Stimulated activated CD8-positive, alpha-beta memory T cell treated with anti-CD3 and anti-CD28 coated beads, Interleukin-4, amount 100 ng/mL, for 4 hours (primary cell): ENCODE measurements at regions not wholly inside any gene's neighbourhood (a gene's known extent, or its start where the extent isn't known, plus 50 kb on each side); places are given as distances from the start of the nearest gene placed in this dataset.

Experiments used
- DNase-seq, 2 donors: peaks; one replicate each; pipeline ENCODE4 v3.0.0-alpha.2; 2020; ENCODE audit warnings: low read depth in 2 of 2, low spot score in 1 of 2

GRCh38 chr2:41827354-41827971 lies 220.4 kb upstream of the PKDCC start:
- no peak for DNase-seq

GRCh38 chr2:41828052-41828643 lies 219.7 kb upstream of the PKDCC start:
- no peak for DNase-seq

DNA sequence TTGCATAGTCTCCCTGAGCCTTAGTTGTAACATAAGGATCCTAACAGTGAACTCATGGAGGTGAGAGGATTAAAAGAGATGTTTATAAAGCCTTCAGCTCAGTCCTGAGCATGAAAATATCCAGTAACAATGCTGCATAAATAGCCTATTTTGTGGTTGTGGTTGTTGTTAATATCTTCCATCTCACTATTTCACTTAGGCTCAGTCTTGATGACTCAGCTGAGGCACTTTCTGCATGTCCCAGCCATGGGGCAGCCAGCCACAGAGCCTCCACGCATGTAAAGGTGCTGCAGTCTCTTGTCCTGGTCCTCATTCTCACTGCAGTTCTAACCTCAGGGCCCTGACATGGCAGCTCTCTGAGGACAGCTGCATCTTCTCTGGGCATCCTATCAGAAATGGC lies 218.8 kb upstream of the PKDCC start:
- DNase-seq: no peak

DNA sequence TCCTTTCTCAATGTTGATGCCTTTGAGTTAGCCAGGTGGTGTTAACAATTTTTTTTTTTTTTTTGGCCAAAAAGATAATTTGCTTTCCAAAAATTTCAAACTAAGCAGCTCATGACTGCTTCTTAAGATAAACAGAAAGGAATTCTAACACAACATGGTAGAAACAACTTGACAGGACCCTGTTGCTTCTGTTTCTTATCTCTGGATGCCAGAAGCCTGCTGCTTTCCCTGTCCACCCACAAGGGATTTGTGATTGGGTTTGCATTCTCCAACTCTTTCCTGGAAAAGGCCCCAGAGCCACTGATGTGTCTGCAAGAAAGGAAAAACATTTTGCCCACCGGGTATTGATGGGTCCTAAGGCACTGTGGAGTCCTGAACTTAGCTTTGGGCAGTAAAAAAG lies 217.2 kb upstream of the PKDCC start:
- no peak for DNase-seq

GRCh38 chr2:41832218-41832617 lies 215.6 kb upstream of the PKDCC start:
- no peak for DNase-seq

DNA sequence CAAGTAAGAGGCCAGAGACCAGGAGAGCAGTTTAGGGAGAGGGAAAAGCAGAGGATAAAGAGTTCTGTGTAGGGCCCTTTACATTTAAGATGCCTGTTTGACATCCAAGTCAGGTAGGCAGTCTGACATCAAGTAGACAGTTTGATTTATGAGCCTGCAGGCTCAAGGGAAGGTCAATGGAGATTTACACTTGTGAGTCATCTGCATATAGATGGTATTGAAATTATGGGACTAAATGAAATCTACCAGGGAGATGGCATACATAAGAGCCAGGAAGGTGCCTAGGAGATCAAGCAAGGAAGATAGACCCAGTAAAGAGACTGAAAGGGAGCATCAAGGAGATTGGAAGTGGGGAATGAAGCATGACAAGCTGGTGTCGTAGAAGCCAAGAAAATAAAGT lies 212.4 kb upstream of the PKDCC start:
- no peak for DNase-seq

DNA sequence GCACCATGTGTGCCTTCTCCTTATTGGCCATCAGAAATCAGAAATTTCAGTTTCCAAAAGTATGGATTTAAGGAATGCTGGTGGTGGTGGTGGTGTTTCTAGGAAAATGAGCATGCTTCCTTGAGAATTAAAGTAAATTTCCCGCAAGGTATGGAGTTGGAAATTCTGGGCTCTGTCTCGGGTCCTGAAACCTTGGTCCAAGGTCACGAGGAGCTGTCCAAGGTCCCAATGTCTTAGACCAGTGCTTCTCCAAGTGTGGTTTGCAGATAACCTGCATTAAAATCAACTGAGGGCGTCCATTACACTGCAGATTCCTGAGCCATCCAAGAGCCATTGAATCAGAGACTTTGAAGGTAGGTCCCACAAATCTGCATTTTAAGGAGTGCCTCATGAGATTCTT lies 210.9 kb upstream of the PKDCC start:
- DNase-seq: no peak

GRCh38 chr2:41837610-41838009 lies 210.2 kb upstream of the PKDCC start:
- no peak for DNase-seq

DNA sequence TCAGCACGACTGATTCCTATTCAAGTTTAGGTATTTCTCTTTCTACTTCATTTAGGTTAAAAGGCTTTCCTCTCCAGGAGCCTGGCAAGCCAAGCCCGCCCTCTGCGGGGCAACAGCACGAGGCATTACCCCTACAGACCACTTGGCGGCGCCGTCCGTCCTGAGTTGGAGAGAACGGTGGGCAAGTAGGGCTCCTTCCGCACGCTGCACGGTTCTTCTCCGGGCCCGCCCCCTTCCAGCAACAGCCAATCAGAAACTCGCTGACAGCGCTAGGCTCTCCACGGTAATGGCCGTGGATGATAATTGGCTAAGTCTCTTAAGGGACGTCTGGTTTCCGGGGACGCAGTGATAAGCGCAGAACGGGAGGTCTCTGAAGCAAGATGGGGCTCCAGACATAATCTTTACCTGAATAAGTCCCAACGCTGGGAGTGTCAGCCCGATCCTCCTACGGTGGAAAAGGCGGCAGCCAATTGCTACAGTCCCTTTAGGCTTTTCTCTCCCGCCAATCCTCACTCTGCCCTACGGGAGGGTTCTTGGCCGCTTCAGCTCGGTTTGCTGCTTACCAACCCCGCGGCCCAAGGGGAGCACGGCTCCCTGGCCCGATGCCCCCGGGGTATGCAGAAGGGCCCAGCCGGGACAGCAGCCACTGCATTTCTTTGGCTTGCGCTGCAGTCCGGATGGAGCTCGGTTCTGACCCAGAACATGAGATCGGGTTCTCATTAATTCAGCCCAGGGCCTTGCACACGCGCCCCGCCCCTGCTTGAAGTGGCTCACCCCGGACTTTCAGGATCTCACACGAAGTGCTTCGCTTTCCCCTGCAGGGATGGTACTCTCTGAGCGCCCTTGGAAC lies 206.9 kb upstream of the PKDCC start:
- peak; percentile 91 to 93 for DNase-seq

GRCh38 chr2:41846962-41847361 lies 200.9 kb upstream of the PKDCC start:
- DNase-seq: no peak

- DNase-seq: no peak
These were observed 199.9 kb upstream of the PKDCC start for GRCh38 chr2:41847744-41848441.

GRCh38 chr2:41851554-41851953 lies 196.3 kb upstream of the PKDCC start:
- no peak for DNase-seq

DNA sequence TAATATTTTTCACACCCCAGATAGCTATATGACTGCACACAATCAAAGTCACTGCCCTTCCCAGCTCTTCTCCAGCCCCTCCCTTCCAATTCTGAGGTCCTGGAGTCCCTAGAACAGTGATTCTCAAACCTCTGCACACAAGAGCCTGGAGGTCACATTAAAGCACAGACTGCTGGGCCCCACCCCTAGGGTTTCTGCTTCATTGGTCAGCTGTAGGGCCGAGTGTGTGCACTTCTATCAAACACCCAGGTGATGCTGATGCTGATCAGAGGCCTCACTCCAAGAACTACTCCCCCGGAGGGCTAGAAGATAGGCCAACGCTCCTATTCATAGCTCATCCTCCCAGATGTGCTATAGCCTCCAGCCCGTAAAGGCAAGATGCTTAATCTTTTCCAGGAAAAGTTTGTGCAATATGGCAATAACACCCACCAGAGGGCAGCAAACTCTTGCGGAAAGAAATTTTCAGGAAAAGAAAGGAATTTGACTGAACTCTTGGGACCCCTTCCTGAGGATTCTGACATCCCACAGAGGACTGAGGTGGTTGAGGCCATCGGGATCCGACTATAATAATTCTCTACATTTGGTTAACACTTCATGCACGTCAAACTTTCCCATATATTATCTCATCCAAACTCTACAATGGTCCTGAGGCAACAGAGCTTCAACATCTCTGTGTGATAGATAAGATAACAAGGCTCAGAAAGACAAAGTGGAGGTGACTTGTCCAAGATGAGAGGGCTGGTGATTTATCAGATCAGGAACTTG lies 194.2 kb upstream of the PKDCC start:
- no peak for DNase-seq

DNA sequence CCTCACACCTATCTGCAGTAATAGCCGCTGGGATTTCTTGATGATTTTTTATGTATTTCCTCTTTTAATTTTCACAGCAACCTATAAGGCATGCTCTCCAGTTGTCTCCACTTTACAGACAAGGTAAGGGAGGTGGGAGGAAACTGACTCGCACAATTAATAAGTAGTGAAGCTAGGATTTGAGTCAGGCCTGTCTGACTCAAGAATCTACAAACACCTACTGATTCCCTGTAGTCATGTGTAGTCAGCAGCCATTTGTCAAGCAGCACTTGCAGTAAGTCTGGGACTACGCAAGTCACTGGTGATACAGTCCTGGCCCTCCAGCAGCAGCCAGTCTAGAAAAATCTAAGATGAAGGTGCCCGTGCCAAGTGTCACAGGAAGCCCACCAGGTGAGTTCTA lies 193.6 kb upstream of the PKDCC start:
- no peak for DNase-seq

DNA sequence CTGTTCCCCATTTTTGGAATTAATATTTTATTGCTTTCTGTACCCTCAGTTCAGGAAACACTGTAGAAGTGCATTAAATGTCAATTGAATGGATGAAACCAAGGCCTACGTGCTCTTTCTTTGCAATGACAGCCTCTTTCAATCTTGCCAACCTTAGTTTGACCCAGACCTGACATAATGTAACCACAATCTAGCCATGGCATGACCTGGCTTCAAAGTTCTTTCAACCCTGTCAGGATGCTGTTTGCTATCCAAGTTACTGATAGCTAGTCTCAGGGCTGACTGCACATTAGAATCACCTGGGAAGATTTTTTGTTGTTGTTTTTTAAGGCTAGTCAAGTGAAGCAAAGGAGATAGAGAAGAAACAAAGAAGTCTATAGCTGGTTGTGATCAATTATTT lies 190.9 kb upstream of the PKDCC start:
- DNase-seq: no peak

DNA sequence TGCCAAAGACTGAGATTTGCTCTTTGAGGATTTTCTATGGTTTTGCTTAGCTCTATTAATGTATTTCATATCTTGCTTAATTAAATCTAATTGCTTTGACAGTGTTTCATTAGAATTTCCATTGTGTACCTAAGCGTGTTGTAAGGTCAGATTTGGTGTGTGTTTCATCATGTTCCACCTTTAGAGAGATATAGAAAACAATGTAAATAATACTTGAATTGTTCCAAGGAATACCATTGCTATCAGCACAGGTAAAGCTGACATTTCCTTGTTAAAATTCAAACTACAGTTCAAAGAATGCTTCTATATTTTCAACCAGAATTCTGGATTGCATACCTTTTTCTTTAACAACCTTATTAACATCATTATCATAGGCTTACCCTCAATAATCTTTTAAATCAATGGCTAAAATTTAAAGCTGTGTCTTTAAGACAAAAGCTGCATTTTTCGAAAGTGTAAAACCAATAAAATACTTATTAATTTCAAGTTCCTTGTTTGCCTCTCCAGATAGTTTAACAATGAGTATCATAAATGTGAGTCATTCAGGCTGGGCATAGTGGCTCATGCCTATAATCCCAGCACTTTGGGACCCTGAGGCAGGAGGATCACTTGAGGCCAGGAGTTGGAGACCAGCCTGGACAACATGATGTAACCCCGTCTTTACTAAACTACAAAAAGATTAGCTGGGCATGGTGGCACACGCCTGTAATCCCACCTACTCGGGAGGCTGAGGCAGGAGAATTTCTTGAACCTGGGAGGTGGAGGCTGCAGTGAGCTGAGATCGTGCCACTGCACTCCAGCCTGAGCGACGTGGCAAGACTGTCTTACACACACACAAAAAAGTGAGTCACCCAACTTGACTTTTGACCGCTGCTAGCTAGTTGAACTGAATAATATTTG lies 188.0 kb upstream of the PKDCC start:
- DNase-seq: no peak

- DNase-seq: no peak
These were observed 184.8 kb upstream of the PKDCC start for GRCh38 chr2:41863062-41863461.

- DNase-seq: no peak
These were observed 182.6 kb upstream of the PKDCC start for GRCh38 chr2:41865263-41865662.

DNA sequence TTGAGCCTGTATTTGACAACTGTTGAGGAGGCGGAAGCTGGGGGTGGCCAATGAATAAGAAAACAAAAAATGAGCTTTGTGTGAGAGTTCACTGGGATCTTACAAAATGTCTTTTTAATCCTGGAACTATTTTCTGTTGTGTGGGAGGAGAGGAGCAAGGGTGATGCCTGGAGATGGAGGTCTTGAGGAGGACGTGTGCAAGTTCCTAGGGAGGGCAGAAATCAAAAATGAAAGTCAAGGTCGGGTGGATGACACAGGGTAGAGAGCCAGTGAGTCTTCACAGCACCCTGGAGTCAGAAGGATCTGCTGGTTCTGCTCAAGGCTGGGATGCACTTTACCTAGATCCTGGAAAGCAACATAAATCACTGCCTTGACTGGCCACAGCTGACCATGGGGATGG lies 180.3 kb upstream of the PKDCC start:
- DNase-seq: no peak
